AG09319 (cell line): ENCODE measurements at regions not wholly inside any gene's neighbourhood (a gene's known extent, or its start where the extent isn't known, plus 50 kb on each side); places are given as distances from the start of the nearest gene placed in this dataset.

Source experiments
- DNase-seq: peaks from one replicate; pipeline ENCODE4 v3.0.0-alpha.2; 2010; ENCODE audit warnings: low read depth; ENCODE audit errors: extremely low read depth
- TF ChIP-seq, protein P1 (sequence below): IDR thresholded peaks from 2 replicates; pipeline ENCODE4 v1.5.1; 2011; ENCODE audit warnings: low read depth, mild to moderate bottlenecking, inconsistent platforms, low read length, moderate library complexity

DNA sequence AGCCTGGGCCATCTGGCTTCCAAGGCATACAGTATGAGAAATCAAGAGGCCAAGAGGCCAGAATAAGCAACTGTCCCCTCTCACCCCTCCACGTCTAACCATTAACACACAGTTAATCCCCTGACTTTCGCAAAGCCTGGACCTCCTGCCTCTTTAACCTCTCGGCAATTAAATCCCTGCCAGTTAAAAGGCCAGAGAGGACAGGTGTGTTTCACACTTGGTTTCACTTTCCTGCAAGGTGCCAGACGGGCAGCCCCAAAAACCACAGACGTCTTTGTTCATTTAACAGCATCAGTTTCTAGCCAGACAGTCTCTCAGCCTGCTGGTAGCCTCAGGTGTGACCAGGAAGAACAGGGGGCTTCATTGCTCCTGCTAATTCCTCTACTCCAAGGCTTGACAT, 91.1 kb upstream of the KIT start:
- no peak for DNase-seq
- TF ChIP-seq, protein P1, sequence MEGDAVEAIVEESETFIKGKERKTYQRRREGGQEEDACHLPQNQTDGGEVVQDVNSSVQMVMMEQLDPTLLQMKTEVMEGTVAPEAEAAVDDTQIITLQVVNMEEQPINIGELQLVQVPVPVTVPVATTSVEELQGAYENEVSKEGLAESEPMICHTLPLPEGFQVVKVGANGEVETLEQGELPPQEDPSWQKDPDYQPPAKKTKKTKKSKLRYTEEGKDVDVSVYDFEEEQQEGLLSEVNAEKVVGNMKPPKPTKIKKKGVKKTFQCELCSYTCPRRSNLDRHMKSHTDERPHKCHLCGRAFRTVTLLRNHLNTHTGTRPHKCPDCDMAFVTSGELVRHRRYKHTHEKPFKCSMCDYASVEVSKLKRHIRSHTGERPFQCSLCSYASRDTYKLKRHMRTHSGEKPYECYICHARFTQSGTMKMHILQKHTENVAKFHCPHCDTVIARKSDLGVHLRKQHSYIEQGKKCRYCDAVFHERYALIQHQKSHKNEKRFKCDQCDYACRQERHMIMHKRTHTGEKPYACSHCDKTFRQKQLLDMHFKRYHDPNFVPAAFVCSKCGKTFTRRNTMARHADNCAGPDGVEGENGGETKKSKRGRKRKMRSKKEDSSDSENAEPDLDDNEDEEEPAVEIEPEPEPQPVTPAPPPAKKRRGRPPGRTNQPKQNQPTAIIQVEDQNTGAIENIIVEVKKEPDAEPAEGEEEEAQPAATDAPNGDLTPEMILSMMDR, result no peak

- no peak for DNase-seq
- TF ChIP-seq, protein P1, result no peak
These were observed 90.4 kb upstream of the KIT start for GRCh38 chr4:54567327-54567726.

- TF ChIP-seq, protein P1, result no peak
- DNase-seq, result no peak
These were observed 89.6 kb upstream of the KIT start for GRCh38 chr4:54568184-54568583.

DNA sequence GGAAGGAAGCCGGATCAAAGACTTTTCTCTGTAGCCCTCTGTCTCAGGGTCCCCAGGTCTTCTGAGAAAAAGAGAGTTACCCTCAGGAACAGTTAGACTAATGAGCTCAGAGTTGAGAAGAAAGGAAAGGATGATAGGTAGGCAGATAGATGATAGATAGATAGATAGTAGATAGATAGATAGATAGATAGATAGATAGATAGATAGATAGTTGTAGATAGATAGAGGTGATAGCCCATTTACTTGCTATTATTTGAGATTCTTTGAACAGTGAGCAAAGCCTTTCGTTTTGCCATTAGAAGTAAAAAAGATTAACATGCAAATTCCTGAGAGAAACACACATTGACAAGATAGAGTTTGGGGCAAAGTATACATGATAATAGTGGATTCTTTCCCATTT, 86.9 kb upstream of the KIT start:
- TF ChIP-seq, protein P1, result no peak
- no peak for DNase-seq

- DNase-seq, result no peak
- TF ChIP-seq, protein P1, result no peak
These were observed 86.2 kb upstream of the KIT start for GRCh38 chr4:54571293-54572151.

DNA sequence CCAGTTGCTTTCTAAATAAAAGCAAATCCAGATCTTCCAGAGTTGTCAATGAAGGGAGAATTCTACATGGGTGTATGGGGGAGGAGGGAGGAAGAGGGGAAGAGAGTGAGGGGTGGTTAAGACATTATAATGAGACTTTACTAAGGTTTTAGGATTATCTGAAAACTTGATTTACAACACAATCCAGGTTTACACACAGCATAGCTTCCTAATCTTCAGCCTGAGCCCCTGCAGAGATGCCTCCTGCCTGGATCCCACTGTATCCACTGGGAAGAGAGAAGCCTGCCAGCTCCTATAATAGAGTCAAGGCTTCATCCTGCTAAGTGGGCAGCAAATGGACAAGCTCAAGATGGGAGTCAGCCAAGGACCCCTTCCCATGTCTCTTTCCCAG, 85.6 kb upstream of the KIT start:
- TF ChIP-seq, protein P1, result no peak
- no peak for DNase-seq

DNA sequence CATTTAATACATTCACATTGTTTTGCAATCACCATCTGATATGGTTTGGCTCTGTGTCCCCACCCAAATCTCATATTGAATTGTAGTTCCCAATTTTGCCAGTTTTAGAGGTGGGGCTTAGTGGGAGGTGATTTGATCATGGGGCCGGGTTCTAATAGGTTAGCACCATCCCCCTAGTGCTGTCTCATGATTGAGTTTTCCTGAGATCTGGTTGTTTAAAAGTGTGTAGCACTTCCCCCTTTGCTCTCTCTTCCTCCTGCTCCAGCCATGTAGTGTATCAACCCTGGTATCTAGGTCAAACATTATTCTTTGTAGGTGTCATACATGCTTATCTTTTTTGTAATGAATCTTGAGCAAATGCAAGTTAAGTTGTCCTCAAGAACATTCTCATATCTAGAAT, 83.3 kb upstream of the KIT start:
- TF ChIP-seq, protein P1, result no peak

More for the DNA sequence above, 83.3 kb upstream of the KIT start:
- no peak for DNase-seq
